WERI-Rb-1 (cell line): ENCODE measurements at regions not wholly inside any gene's neighbourhood (a gene's known extent, or its start where the extent isn't known, plus 50 kb on each side); places are given as distances from the start of the nearest gene placed in this dataset.

Experiments used
- DNase-seq: peaks from one replicate; pipeline ENCODE4 v3.0.0-alpha.2; 2020
- H3K27ac ChIP-seq: fragments of 250-450 bp; sonication (Bioruptor Pico); 2 replicates; pipeline ENCODE4 v1.5.1; 2020; ENCODE audit warnings: mild to moderate bottlenecking, moderate library complexity
- H3K27me3 ChIP-seq: fragments of 250-450 bp; sonication (Bioruptor Pico); 2 replicates; pipeline ENCODE4 v1.5.1; 2021; ENCODE audit warnings: mild to moderate bottlenecking, low read depth, moderate library complexity; ENCODE audit not compliant: insufficient read depth, severe bottlenecking
- H3K36me3 ChIP-seq: fragments of 250-450 bp; sonication (Bioruptor Pico); 2 replicates; pipeline ENCODE4 v1.5.1; 2020; ENCODE audit warnings: mild to moderate bottlenecking, moderate library complexity
- H3K4me3 ChIP-seq: 2 replicates; pipeline ENCODE4 v1.5.1; 2011; ENCODE audit warnings: low read depth, mild to moderate bottlenecking, control low read depth, low read length
- H3K9me3 ChIP-seq: fragments of 250-450 bp; sonication (Bioruptor Pico); 2 replicates; pipeline ENCODE4 v1.5.1; 2021; ENCODE audit warnings: mild to moderate bottlenecking, moderate library complexity; ENCODE audit not compliant: severe bottlenecking
- CTCF ChIP-seq: IDR thresholded peaks from 2 replicates; pipeline ENCODE4 v1.5.1; 2011; ENCODE audit warnings: low read depth, mild to moderate bottlenecking, control low read depth, inconsistent platforms, low read length

GRCh38 chr2:107069890-107070289 is 183.9 kb upstream of the ST6GAL2 start:
- no peak overlapping the region for H3K27ac ChIP-seq
- H3K9me3 ChIP-seq = no peaks in the 10 kb centered on the region
- H3K27me3 ChIP-seq = peaks cover 64% of the 10 kb centered on the region
- DNase-seq = no peak
- no peaks in the 10 kb centered on the region for H3K36me3 ChIP-seq
- TF ChIP-seq CTCF = no peak
- H3K4me3 ChIP-seq = no peak overlapping the region

GRCh38 chr2:107072150-107072940 is 186.4 kb upstream of the ST6GAL2 start:
- no peak for TF ChIP-seq CTCF
- no peak overlapping the region for H3K4me3 ChIP-seq
- no peaks in the 10 kb centered on the region for H3K9me3 ChIP-seq
- H3K27me3 ChIP-seq = peaks cover 66% of the 10 kb centered on the region
- no peak overlapping the region for H3K27ac ChIP-seq
- H3K36me3 ChIP-seq = no peaks in the 10 kb centered on the region
- no peak for DNase-seq

GRCh38 chr2:107078584-107078983 is 192.6 kb upstream of the ST6GAL2 start:
- no peak for TF ChIP-seq CTCF
- H3K27me3 ChIP-seq = peaks cover 38% of the 10 kb centered on the region
- no peak overlapping the region for H3K4me3 ChIP-seq
- H3K9me3 ChIP-seq = no peaks in the 10 kb centered on the region
- H3K27ac ChIP-seq = no peak overlapping the region
- no peaks in the 10 kb centered on the region for H3K36me3 ChIP-seq
- DNase-seq = no peak

- no peak overlapping the region for H3K4me3 ChIP-seq
- peaks cover 17% of the 10 kb centered on the region for H3K27me3 ChIP-seq
- no peaks in the 10 kb centered on the region for H3K36me3 ChIP-seq
- H3K9me3 ChIP-seq = no peaks in the 10 kb centered on the region
- DNase-seq = no peak
- TF ChIP-seq CTCF = no peak
- H3K27ac ChIP-seq = no peak overlapping the region
Observed at GRCh38 chr2:107086497-107086896, 200.5 kb upstream of the ST6GAL2 start.

- Histone ChIP-seq H3K9me3 (no peaks in the 10 kb centered on the region), H3K27ac (no peak overlapping the region), H3K27me3 (peaks cover 12% of the 10 kb centered on the region), H3K4me3 (no peak overlapping the region), H3K36me3 (no peaks in the 10 kb centered on the region)
- no peak for DNase-seq
- TF ChIP-seq CTCF = no peak
Observed at GRCh38 chr2:107088156-107088555, 202.2 kb upstream of the ST6GAL2 start.
